ENCODE measurements at regions not wholly inside any gene's neighbourhood (a gene's known extent, or its start where the extent isn't known, plus 50 kb on each side); places are given as distances from the start of the nearest gene placed in this dataset.

DNA sequence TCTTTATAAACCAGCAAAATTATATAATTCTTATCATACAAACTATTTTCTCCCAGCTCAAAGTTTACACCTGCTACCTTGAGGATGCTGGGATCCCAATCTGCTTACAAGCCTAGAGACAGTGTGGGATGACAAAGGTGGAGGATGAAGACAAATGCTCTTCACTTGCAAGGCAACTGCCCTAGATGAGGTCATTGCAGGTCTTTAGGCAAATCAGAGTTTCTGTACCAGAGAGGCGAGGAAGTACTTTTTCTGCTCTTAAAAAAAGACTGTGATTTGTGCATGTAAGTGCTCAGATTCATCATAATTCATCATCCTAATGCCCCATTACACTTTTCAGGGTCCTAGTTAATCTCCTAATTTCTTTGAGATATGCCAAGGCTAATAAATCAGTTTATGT lies 376.1 kb downstream of the ZPLD1 start:
- Histone ChIP-seq H3K27me3 (ENCODE audit: control insufficient read depth, insufficient read depth, low read length) (no peaks in the 10 kb centered on the region), H3K9me3 (ENCODE audit: control insufficient read depth, insufficient read depth, low read depth, low read length) (no peaks in the 10 kb centered on the region), H3K4me1 (ENCODE audit: control insufficient read depth, insufficient read depth, low read length) (no peaks in the 10 kb centered on the region), H3K4me3 (ENCODE audit: low read depth in 2 of 2, low read length in 2 of 2) (no peak overlapping the region), H3K27ac (ENCODE audit: low read length) (no peak overlapping the region), H3K36me3 (ENCODE audit: control insufficient read depth, insufficient read depth, low read length) (no peaks in the 10 kb centered on the region)
- ATAC-seq, result no peak
- ChIA-PET CTCF (no interaction called here), POLR2A (no interaction called here)
- intact Hi-C loops (cut with micrococcal nuclease; ENCODE audit: unreplicated experiment) (no loop called here), in situ Hi-C loops (cut with HindIII; ENCODE audit: low pct_unique_long_range_greater_than_20kb, low sequenced_read_pairs) (no loop called here)
- no peak for TF ChIP-seq SIN3A (IDR thresholded peaks at IDR 0.05; ENCODE audit: borderline replicate concordance, insufficient read depth, low read depth, low read length)
- TF ChIP-seq CTCF (IDR thresholded peaks at IDR 0.05), result no peak
- TF ChIP-seq REST (IDR thresholded peaks at IDR 0.05; ENCODE audit: insufficient read depth in 1 of 2, low read depth in 2 of 2, low read length in 1 of 2), result no peak
- TF ChIP-seq TCF7L2 (IDR thresholded peaks at IDR 0.05; ENCODE audit: low read depth, low read length), result no peak
- no peak for TF ChIP-seq POLR2AphosphoS5 (IDR thresholded peaks at IDR 0.05; ENCODE audit: low read depth, low read length)
- no peak for DNase-seq (ENCODE audit: low read depth, low spot score)
- no TSS peak for BruUV-seq (replicated peaks)

GRCh38 chr3:102826636-102827035 lies 391.8 kb downstream of the ZPLD1 start:
- H3K9me3 ChIP-seq (ENCODE audit: control insufficient read depth, insufficient read depth, low read depth, low read length), result no peaks in the 10 kb centered on the region
- intact Hi-C loops (cut with micrococcal nuclease; ENCODE audit: unreplicated experiment) (no loop called here), in situ Hi-C loops (cut with HindIII; ENCODE audit: low pct_unique_long_range_greater_than_20kb, low sequenced_read_pairs) (no loop called here)
- POLR2A ChIA-PET, result no interaction called here
- BruUV-seq (replicated peaks), result no TSS peak
- H3K36me3 ChIP-seq (ENCODE audit: control insufficient read depth, insufficient read depth, low read length), result no peaks in the 10 kb centered on the region
- ATAC-seq (no peak), DNase-seq (ENCODE audit: low read depth, low spot score) (no peak)
- no peaks in the 10 kb centered on the region for H3K27me3 ChIP-seq (ENCODE audit: control insufficient read depth, insufficient read depth, low read length)
- no peak overlapping the region for H3K4me3 ChIP-seq (ENCODE audit: low read depth in 2 of 2, low read length in 2 of 2)
- CTCF ChIA-PET, result interaction anchor here (0.7 kb wide), 1 partner anchor 24 kb away, joined by 3 read pairs; no protein-coding TSS in a partner anchor
- TF ChIP-seq REST (IDR thresholded peaks at IDR 0.05; ENCODE audit: insufficient read depth in 1 of 2, low read depth in 2 of 2, low read length in 1 of 2) (no peak), TCF7L2 (IDR thresholded peaks at IDR 0.05; ENCODE audit: low read depth, low read length) (no peak), SIN3A (IDR thresholded peaks at IDR 0.05; ENCODE audit: borderline replicate concordance, insufficient read depth, low read depth, low read length) (no peak), CTCF (IDR thresholded peaks at IDR 0.05) (no peak), POLR2AphosphoS5 (IDR thresholded peaks at IDR 0.05; ENCODE audit: low read depth, low read length) (no peak)
- no peaks in the 10 kb centered on the region for H3K4me1 ChIP-seq (ENCODE audit: control insufficient read depth, insufficient read depth, low read length)
- H3K27ac ChIP-seq (ENCODE audit: low read length), result no peak overlapping the region
